GM21619 (cell line): ENCODE measurements at regions not wholly inside any gene's neighbourhood (a gene's known extent, or its start where the extent isn't known, plus 50 kb on each side); places are given as distances from the start of the nearest gene placed in this dataset.
"Not testable (repeated sequence)": the region's sequence is repeated elsewhere in the genome, so short reads cannot be mapped to it uniquely, and the experiment has no call there.

Experiments
- ATAC-seq: cut with Tn5 transposase; IDR thresholded peaks from one replicate; pipeline ENCODE4 v1.9.1; 2021; ENCODE audit not compliant: unreplicated experiment

GRCh38 chr7:12002428-12002827 is 170.4 kb upstream of the THSD7A start:
- no peak for ATAC-seq

- no peak for ATAC-seq
Measured at GRCh38 chr7:12004581-12004980, 172.6 kb upstream of the THSD7A start.

GRCh38 chr7:12007576-12007975 is 175.6 kb upstream of the THSD7A start:
- no peak for ATAC-seq

GRCh38 chr7:12013983-12014382 is 182.0 kb upstream of the THSD7A start:
- ATAC-seq: no peak

GRCh38 chr7:12016439-12016838 is 184.4 kb upstream of the THSD7A start:
- no peak for ATAC-seq

- no peak for ATAC-seq
Measured at GRCh38 chr7:12017046-12017445, 185.0 kb upstream of the THSD7A start.

GRCh38 chr7:12022011-12022410 is 189.1 kb upstream of the TMEM106B start:
- ATAC-seq: not testable (repeated sequence)

- no peak for ATAC-seq
Measured at GRCh38 chr7:12025246-12025645, 185.8 kb upstream of the TMEM106B start.

GRCh38 chr7:12028508-12028907 is 182.6 kb upstream of the TMEM106B start:
- no peak for ATAC-seq

- ATAC-seq: no peak
Measured at GRCh38 chr7:12030116-12030515, 181.0 kb upstream of the TMEM106B start.

- ATAC-seq: no peak
Measured at GRCh38 chr7:12031186-12031585, 179.9 kb upstream of the TMEM106B start.

- ATAC-seq: no peak
Measured at GRCh38 chr7:12031638-12032037, 179.5 kb upstream of the TMEM106B start.

GRCh38 chr7:12032146-12032545 is 178.9 kb upstream of the TMEM106B start:
- ATAC-seq: no peak

GRCh38 chr7:12043457-12043856 is 167.6 kb upstream of the TMEM106B start:
- not testable (repeated sequence) for ATAC-seq

- ATAC-seq: no peak
Measured at GRCh38 chr7:12052211-12052610, 158.9 kb upstream of the TMEM106B start.

GRCh38 chr7:12053561-12053960 is 157.5 kb upstream of the TMEM106B start:
- ATAC-seq: no peak

- ATAC-seq: no peak
Measured at GRCh38 chr7:12054830-12055229, 156.3 kb upstream of the TMEM106B start.

- ATAC-seq: no peak
Measured at GRCh38 chr7:12056381-12056780, 154.7 kb upstream of the TMEM106B start.

GRCh38 chr7:12056977-12057376 is 154.1 kb upstream of the TMEM106B start:
- ATAC-seq: no peak

GRCh38 chr7:12062062-12062461 is 149.0 kb upstream of the TMEM106B start:
- no peak for ATAC-seq

- no peak for ATAC-seq
Measured at GRCh38 chr7:12064586-12065127, 146.4 kb upstream of the TMEM106B start.

GRCh38 chr7:12066004-12066403 is 145.1 kb upstream of the TMEM106B start:
- ATAC-seq: no peak

GRCh38 chr7:12066521-12066920 is 144.6 kb upstream of the TMEM106B start:
- ATAC-seq: no peak
